ENCODE measurements at regions not wholly inside any gene's neighbourhood (a gene's known extent, or its start where the extent isn't known, plus 50 kb on each side); places are given as distances from the start of the nearest gene placed in this dataset.

DNA sequence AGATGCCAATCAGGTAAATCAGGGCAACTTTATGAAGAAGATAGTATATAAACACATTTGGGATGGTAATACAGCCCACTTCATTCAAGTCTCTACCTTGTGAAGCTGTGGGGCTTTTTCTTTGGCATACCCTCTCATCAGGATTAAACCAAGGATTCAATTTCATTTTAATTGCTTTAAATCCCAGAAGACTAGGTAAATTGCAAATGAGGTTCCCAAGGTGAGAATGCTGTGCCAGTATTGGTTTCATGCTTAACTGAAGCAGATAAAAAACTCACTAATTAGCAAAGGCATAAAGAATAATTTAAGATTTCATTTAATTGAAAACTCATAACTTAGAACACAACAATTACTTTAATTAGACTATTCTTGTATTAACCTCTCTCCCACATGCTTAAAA lies 1218.1 kb downstream of the FAM181B start:
- no peak for DNase-seq (ENCODE audit: low spot score)

DNA sequence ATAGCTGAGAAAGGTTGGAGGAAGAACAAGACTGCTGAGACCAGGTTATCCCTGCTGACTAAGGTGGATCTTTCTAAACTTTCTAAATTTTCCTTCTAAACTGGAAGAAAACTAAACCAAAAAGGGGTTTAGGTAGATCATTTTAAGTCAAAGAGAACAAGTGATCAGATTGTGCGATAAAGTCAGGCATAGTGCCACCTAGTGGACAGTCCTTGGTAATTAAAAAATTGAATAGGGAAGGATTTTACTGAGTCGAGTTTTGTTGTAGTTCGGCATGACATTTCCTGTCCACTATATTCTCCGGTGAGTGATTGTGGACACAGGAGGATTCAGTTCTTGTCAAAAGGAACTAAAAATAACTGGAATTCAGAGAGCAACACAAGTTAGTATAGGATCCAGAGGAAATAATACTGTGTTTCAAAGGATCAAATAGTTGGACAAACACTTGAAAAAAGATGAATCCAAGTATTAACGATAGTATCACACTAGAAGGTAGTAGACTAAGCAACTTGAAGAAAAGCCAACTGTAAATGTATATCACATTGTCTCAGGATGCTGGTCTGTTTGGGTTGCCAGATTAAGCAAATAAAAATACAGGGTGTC lies 1236.4 kb downstream of the FAM181B start:
- Histone ChIP-seq H3K4me1 (ENCODE audit: insufficient read depth) (no peaks in the 10 kb centered on the region), H3K4me2 (no peak overlapping the region), H3K36me3 (replicated peaks; ENCODE audit: insufficient read depth, low read depth) (no peaks in the 10 kb centered on the region), H3K9me2 (replicated peaks; ENCODE audit: insufficient read depth) (no peaks in the 10 kb centered on the region), H4K20me1 (ENCODE audit: insufficient read depth, poor library complexity, severe bottlenecking) (no peaks in the 10 kb centered on the region), H2AFZ (no peak overlapping the region), H3K27me3 (no peaks in the 10 kb centered on the region), H3K27ac (no peak overlapping the region), H3K4me3 (no peak overlapping the region), H3K79me2 (no peaks in the 10 kb centered on the region), H3K9me3 (ENCODE audit: low read depth) (no peaks in the 10 kb centered on the region)
- WGBS (ENCODE audit: low lambda C conversion rate, missing lambda C conversion rate) = 45% methylated on average over 5 of the region's 5 CpGs
- DNase-seq (ENCODE audit: low spot score) = peak; percentile 59
- no peak for TF ChIP-seq EZH2 (IDR thresholded peaks at IDR 0.05; ENCODE audit: borderline replicate concordance)
- TF ChIP-seq, protein P1, sequence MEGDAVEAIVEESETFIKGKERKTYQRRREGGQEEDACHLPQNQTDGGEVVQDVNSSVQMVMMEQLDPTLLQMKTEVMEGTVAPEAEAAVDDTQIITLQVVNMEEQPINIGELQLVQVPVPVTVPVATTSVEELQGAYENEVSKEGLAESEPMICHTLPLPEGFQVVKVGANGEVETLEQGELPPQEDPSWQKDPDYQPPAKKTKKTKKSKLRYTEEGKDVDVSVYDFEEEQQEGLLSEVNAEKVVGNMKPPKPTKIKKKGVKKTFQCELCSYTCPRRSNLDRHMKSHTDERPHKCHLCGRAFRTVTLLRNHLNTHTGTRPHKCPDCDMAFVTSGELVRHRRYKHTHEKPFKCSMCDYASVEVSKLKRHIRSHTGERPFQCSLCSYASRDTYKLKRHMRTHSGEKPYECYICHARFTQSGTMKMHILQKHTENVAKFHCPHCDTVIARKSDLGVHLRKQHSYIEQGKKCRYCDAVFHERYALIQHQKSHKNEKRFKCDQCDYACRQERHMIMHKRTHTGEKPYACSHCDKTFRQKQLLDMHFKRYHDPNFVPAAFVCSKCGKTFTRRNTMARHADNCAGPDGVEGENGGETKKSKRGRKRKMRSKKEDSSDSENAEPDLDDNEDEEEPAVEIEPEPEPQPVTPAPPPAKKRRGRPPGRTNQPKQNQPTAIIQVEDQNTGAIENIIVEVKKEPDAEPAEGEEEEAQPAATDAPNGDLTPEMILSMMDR (IDR thresholded peaks at IDR 0.05; ENCODE audit: poor library complexity) = peak; percentile 76

More for the DNA sequence above, 1218.1 kb downstream of the FAM181B start:
- no peak overlapping the region for H3K4me3 ChIP-seq
- no peaks in the 10 kb centered on the region for H3K9me2 ChIP-seq (replicated peaks; ENCODE audit: insufficient read depth)
- H3K27ac ChIP-seq = no peak overlapping the region
- H3K79me2 ChIP-seq = no peaks in the 10 kb centered on the region
- H3K4me2 ChIP-seq = no peak overlapping the region
- H3K4me1 ChIP-seq (ENCODE audit: insufficient read depth) = no peaks in the 10 kb centered on the region
- TF ChIP-seq, protein P1 (IDR thresholded peaks at IDR 0.05; ENCODE audit: poor library complexity) = no peak
- TF ChIP-seq EZH2phosphoT487 (IDR thresholded peaks at IDR 0.05; ENCODE audit: low read depth, severe bottlenecking, unreplicated experiment) = no peak
- TF ChIP-seq EZH2 (IDR thresholded peaks at IDR 0.05; ENCODE audit: borderline replicate concordance) = no peak
- H2AFZ ChIP-seq = no peak overlapping the region
- no peaks in the 10 kb centered on the region for H3K27me3 ChIP-seq
- H3K9me3 ChIP-seq (ENCODE audit: low read depth) = no peaks in the 10 kb centered on the region
- no peaks in the 10 kb centered on the region for H3K36me3 ChIP-seq (replicated peaks; ENCODE audit: insufficient read depth, low read depth)
- no peaks in the 10 kb centered on the region for H4K20me1 ChIP-seq (ENCODE audit: insufficient read depth, poor library complexity, severe bottlenecking)

DNA sequence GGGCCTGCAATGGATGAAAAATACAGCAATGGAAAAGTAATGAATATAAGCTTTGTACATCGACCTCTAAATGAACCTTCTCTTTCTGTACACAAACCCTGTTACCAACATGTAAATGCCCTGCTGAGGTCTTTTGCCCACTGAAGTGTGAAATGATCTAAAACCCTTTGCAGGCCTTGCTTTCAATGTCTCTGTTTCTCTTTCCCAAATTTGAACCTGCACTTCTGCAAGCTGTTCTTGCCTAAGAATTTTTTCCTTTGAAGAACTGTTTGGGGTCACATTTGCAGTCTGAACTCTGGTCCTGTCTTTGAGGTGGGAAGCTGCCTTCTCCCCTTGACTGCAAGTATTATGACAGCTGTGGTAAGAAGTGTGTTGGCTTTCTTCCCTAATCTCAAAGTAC lies 1237.1 kb downstream of the FAM181B start:
- Histone ChIP-seq H3K27ac (no peak overlapping the region), H2AFZ (peak overlapping the region; percentile 21), H3K4me3 (no peak overlapping the region), H3K27me3 (no peaks in the 10 kb centered on the region), H3K9me3 (ENCODE audit: low read depth) (no peaks in the 10 kb centered on the region), H3K4me2 (no peak overlapping the region), H3K9me2 (replicated peaks; ENCODE audit: insufficient read depth) (no peaks in the 10 kb centered on the region), H3K4me1 (ENCODE audit: insufficient read depth) (no peaks in the 10 kb centered on the region), H3K79me2 (no peaks in the 10 kb centered on the region), H4K20me1 (ENCODE audit: insufficient read depth, poor library complexity, severe bottlenecking) (no peaks in the 10 kb centered on the region), H3K36me3 (replicated peaks; ENCODE audit: insufficient read depth, low read depth) (no peaks in the 10 kb centered on the region)
- TF ChIP-seq EZH2phosphoT487 (IDR thresholded peaks at IDR 0.05; ENCODE audit: low read depth, severe bottlenecking, unreplicated experiment) = no peak
- no peak for DNase-seq (ENCODE audit: low spot score)
- 78% methylated on average over 1 of the region's 1 CpG for WGBS (ENCODE audit: low lambda C conversion rate, missing lambda C conversion rate)

DNA sequence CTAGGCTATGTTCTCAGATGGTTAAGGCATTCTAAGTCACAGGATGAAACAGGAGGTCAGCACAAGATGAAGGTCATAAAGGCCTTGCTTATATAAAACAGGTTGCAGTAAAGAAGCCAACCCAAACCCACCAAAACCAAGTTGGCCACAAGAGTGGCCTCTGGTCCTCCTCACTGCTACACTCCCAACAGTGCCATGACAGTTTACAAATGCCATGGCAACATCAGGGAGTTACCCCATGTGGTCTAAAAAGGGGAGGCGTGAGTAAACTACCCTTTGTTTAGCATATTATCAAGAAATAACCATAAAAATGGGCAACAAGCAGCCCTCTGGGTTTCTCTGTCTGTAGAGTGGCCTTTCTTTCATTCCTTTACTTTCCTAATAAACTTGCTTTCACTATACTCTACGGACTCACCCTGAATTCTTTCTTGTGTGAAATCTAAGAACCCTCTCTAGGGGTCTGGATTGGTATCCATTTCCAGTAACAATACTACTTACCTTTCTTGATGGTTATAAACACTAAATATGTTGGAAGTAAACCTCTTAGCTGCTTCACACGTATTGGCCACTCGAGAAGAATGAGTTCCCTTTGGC lies 1237.9 kb downstream of the FAM181B start:
- Histone ChIP-seq H3K4me2 (no peak overlapping the region), H3K79me2 (no peaks in the 10 kb centered on the region), H3K36me3 (replicated peaks; ENCODE audit: insufficient read depth, low read depth) (no peaks in the 10 kb centered on the region), H3K4me3 (no peak overlapping the region), H3K4me1 (ENCODE audit: insufficient read depth) (no peaks in the 10 kb centered on the region), H3K9me3 (ENCODE audit: low read depth) (no peaks in the 10 kb centered on the region), H2AFZ (no peak overlapping the region), H3K27me3 (no peaks in the 10 kb centered on the region), H4K20me1 (ENCODE audit: insufficient read depth, poor library complexity, severe bottlenecking) (no peaks in the 10 kb centered on the region), H3K27ac (no peak overlapping the region), H3K9me2 (replicated peaks; ENCODE audit: insufficient read depth) (no peaks in the 10 kb centered on the region)
- TF ChIP-seq, protein P1 (IDR thresholded peaks at IDR 0.05; ENCODE audit: poor library complexity) = no peak
- TF ChIP-seq EZH2 (IDR thresholded peaks at IDR 0.05; ENCODE audit: borderline replicate concordance) = no peak
- no peak for TF ChIP-seq EZH2phosphoT487 (IDR thresholded peaks at IDR 0.05; ENCODE audit: low read depth, severe bottlenecking, unreplicated experiment)
- DNase-seq (ENCODE audit: low spot score) = no peak
- 85% methylated on average over 4 of the region's 4 CpGs for WGBS (ENCODE audit: low lambda C conversion rate, missing lambda C conversion rate)
